C4-2B (cell line): ENCODE measurements at regions not wholly inside any gene's neighbourhood (a gene's known extent, or its start where the extent isn't known, plus 50 kb on each side); places are given as distances from the start of the nearest gene placed in this dataset.

ENCODE experiments used
- CTCF ChIP-seq: fragments of 450-650 bp; conservative IDR thresholded peaks from 2 replicates; pipeline ENCODE4 v1.5.1; 2017; ENCODE audit warnings: mild to moderate bottlenecking
- ZFX ChIP-seq: fragments of 450-650 bp; IDR thresholded peaks from 2 replicates; pipeline ENCODE4 v1.6.1; 2017

- no peak for TF ChIP-seq CTCF
- no peak for TF ChIP-seq ZFX
Observed at GRCh38 chr6:67615796-67616195, 1019.3 kb upstream of the ADGRB3 start.
